A549 (cell line): ENCODE measurements at regions not wholly inside any gene's neighbourhood (a gene's known extent, or its start where the extent isn't known, plus 50 kb on each side); places are given as distances from the start of the nearest gene placed in this dataset.

Experiments used
- CBX2 ChIP-seq: fragments of 200-600 bp; sonication (generic); IDR thresholded peaks from 2 replicates; pipeline ENCODE4 v1.6.1; 2016; ENCODE audit warnings: low read depth, mild to moderate bottlenecking, borderline replicate concordance
- ELK1 ChIP-seq: fragments of 150-350 bp; IDR thresholded peaks from 2 replicates; pipeline ENCODE4 v1.6.1; 2014; ENCODE audit warnings: low read depth, mild to moderate bottlenecking, low read length
- EP300 ChIP-seq, 2 experiments: fragments of >200 bp; sonication (Bioruptor Twin); formaldehyde crosslinking; IDR thresholded peaks; 2 replicates in 1 of 2; 3 replicates in 1 of 2; pipeline ENCODE4 v1.6.1; 2016 to 2017
- JUNB ChIP-seq: fragments of >200 bp; sonication (Bioruptor Twin); formaldehyde crosslinking; IDR thresholded peaks from 2 replicates; pipeline ENCODE4 v1.6.1; 2016
- MAFK ChIP-seq: fragments of 450-650 bp; IDR thresholded peaks from 2 replicates; pipeline ENCODE4 v1.6.1; 2014; ENCODE audit not compliant: partially characterized antibody
- MAX ChIP-seq: IDR thresholded peaks from 2 replicates; pipeline ENCODE4 v1.6.1; 2012
- NPAS2 ChIP-seq: fragments of 250-450 bp; sonication (Bioruptor Pico); IDR thresholded peaks from 2 replicates; pipeline ENCODE4 v1.8.0; 2022; ENCODE audit warnings: mild to moderate bottlenecking, moderate library complexity, borderline replicate concordance
- NR3C1 ChIP-seq: fragments of >200 bp; sonication (Bioruptor Twin); formaldehyde crosslinking; IDR thresholded peaks from 3 replicates; pipeline ENCODE4 v1.6.1; 2017
- POLR2A ChIP-seq: IDR thresholded peaks from 2 replicates; pipeline ENCODE4 v1.6.1; 2012; ENCODE audit warnings: mild to moderate bottlenecking, low read length
- POLR2AphosphoS2 ChIP-seq: conservative IDR thresholded peaks from 2 replicates; pipeline ENCODE4 v1.6.1; 2012; ENCODE audit warnings: low read length, improper control_type of control experiment, inconsistent platforms
- RAD21 ChIP-seq, 2 experiments: fragments of >200 bp in 1 of 2; sonication (Bioruptor Twin) in 1 of 2; formaldehyde crosslinking in 1 of 2; IDR thresholded peaks in 1 of 2; conservative IDR thresholded peaks in 1 of 2; 2 replicates in 1 of 2; 3 replicates in 1 of 2; pipeline ENCODE4 v1.6.1; 2012 to 2018; ENCODE audit warnings: inconsistent platforms in 1 of 2
- RFX5 ChIP-seq: fragments of 450-650 bp; IDR thresholded peaks from 2 replicates; pipeline ENCODE4 v1.7.1; 2014; ENCODE audit warnings: antibody characterized with exemption, mild to moderate bottlenecking, moderate library complexity
- TF ChIP-seq, protein P1 (sequence below): fragments of >200 bp; sonication (Bioruptor Twin); formaldehyde crosslinking; IDR thresholded peaks from 3 replicates; pipeline ENCODE4 v1.5.1; 2016

GRCh38 chr13:66219506-66219905, 1010.6 kb downstream of the PCDH9 start:
- TF ChIP-seq, protein P1, sequence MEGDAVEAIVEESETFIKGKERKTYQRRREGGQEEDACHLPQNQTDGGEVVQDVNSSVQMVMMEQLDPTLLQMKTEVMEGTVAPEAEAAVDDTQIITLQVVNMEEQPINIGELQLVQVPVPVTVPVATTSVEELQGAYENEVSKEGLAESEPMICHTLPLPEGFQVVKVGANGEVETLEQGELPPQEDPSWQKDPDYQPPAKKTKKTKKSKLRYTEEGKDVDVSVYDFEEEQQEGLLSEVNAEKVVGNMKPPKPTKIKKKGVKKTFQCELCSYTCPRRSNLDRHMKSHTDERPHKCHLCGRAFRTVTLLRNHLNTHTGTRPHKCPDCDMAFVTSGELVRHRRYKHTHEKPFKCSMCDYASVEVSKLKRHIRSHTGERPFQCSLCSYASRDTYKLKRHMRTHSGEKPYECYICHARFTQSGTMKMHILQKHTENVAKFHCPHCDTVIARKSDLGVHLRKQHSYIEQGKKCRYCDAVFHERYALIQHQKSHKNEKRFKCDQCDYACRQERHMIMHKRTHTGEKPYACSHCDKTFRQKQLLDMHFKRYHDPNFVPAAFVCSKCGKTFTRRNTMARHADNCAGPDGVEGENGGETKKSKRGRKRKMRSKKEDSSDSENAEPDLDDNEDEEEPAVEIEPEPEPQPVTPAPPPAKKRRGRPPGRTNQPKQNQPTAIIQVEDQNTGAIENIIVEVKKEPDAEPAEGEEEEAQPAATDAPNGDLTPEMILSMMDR, result no peak
- TF ChIP-seq MAX (no peak), EP300 (IDR thresholded peaks at IDR 0.05) (no peak), POLR2AphosphoS2 (no peak), NR3C1 (no peak), MAFK (no peak), RAD21 (conservative IDR thresholded peaks at IDR 0.05 in 1 of 2, IDR thresholded peaks at IDR 0.05 in 1 of 2) (no peak), CBX2 (no peak), ELK1 (no peak), POLR2A (no peak), RFX5 (no peak), NPAS2 (CRISPR knock-in tag) (no peak), JUNB (no peak)
